ENCODE measurements at regions not wholly inside any gene's neighbourhood (a gene's known extent, or its start where the extent isn't known, plus 50 kb on each side); places are given as distances from the start of the nearest gene placed in this dataset.

DNA sequence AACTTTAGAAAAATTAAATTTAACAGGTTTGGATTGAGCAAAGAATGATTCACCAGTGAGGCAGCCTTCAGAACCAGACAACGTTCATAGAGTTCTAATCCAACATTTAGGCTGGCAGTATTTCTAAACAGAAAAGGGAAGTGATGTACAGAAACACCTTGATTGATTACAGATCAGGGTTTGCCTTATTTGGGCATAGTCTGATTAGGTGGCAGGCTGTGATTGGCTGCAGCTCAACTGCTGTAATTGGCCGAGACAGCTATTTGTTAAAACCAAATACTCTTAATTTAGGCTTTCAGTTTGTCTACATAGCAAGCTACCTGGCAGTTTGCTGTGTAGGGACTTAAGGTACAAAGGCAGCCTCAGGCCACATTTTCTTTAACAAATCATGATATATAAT, 802.5 kb downstream of the IPMK start:
- Histone ChIP-seq H3K4me3 (ENCODE audit: control insufficient read depth in 1 of 2, extremely low read depth in 1 of 2, low read length in 1 of 2) (no peak overlapping the region), H3K27me3 (replicated peaks in 1 of 2; ENCODE audit: control insufficient read depth in 2 of 2, extremely low read depth in 1 of 2, insufficient read depth in 2 of 2, low read length in 1 of 2) (no peaks in the 10 kb centered on the region), H3K4me1 (ENCODE audit: control insufficient read depth in 1 of 2, extremely low read depth in 1 of 2, insufficient read depth in 2 of 2, low read length in 2 of 2) (no peaks in the 10 kb centered on the region), H3K36me3 (ENCODE audit: control insufficient read depth in 2 of 2, extremely low read depth in 1 of 2, insufficient read depth in 1 of 2, low read length in 1 of 2) (no peaks in the 10 kb centered on the region), H3K9me3 (no peaks in the 10 kb centered on the region), H3K27ac (ENCODE audit: low read length) (no peak overlapping the region)
- DNase-seq: no peak
- Mint-ChIP-seq H3K4me1 (no peaks in the 10 kb centered on the region), H3K9me3 (no peaks in the 10 kb centered on the region), H3K27ac (no peak overlapping the region), H3K27me3 (no peaks in the 10 kb centered on the region), H3K36me3 (no peaks in the 10 kb centered on the region), H3K4me3 (no peak overlapping the region)
- POLR2A ChIA-PET: no interaction called here
- no CpG with 5 or more reads among the region's 2 CpGs for WGBS (ENCODE audit: insufficient coverage)
- CTCF ChIA-PET: no interaction called here
- no peak for ATAC-seq (replicated peaks in 1 of 4)

DNA sequence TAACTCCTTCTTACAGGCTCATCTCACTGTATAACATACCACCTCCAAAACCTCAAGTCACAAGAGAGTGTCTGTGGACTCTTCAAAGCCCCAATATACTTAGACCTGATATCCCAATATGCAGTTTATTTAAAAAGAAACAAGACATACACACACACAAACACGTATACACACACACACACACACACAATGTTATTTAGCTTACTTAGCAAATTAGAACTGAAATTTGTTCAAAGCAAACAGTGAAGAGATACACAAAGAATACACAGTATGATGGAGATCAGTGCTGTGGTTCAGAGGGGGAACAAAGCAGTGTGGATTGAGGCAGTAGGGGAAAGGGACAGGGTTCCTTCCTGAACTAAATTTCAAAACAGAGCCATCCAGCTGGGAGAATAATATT, 807.2 kb downstream of the IPMK start:
- POLR2A ChIA-PET: no interaction called here
- no peak for ATAC-seq (replicated peaks in 1 of 4)

DNA sequence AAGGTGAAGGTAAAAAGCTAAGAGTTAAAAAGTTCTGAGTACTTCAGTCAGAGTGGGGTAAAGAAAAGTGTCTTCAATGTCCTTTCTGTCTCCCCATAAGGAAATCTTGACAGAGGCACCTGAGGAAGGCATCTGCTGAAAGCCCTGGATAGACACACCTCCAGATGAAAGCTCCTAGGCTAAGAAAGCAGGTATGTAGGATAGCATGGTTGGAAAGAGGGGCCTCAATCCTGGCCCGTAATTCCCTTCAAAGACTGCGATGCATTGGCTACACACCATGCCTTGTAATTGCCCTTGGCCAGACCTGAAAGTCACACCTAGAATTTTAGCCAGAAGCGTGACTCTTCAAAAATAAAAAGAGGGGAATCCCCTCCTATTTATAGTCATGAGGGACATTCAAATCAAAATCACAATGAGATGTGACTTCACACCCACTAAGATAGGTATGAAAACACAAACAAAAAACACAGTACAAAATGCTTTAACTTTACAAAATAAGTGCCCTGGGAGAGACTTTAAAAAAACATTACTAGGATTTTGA, 809.7 kb downstream of the IPMK start:
- H3K27me3 Mint-ChIP-seq: no peaks in the 10 kb centered on the region
- no peak for ATAC-seq (replicated peaks in 1 of 4)
- no peaks in the 10 kb centered on the region for H3K9me3 ChIP-seq
- H3K27me3 ChIP-seq (replicated peaks in 1 of 2; ENCODE audit: control insufficient read depth in 2 of 2, extremely low read depth in 1 of 2, insufficient read depth in 2 of 2, low read length in 1 of 2): no peaks in the 10 kb centered on the region
- H3K4me1 Mint-ChIP-seq: no peaks in the 10 kb centered on the region
- no peaks in the 10 kb centered on the region for H3K4me1 ChIP-seq (ENCODE audit: control insufficient read depth in 1 of 2, extremely low read depth in 1 of 2, insufficient read depth in 2 of 2, low read length in 2 of 2)
- H3K4me3 ChIP-seq (ENCODE audit: control insufficient read depth in 1 of 2, extremely low read depth in 1 of 2, low read length in 1 of 2): no peak overlapping the region
- no CpG with 5 or more reads among the region's 3 CpGs for WGBS (ENCODE audit: insufficient coverage)
- H3K4me3 Mint-ChIP-seq: no peak overlapping the region
- no peak for DNase-seq
- H3K27ac ChIP-seq (ENCODE audit: low read length): no peak overlapping the region
- H3K36me3 Mint-ChIP-seq: no peaks in the 10 kb centered on the region
- H3K9me3 Mint-ChIP-seq: peaks cover 3 to 8% (median 7%) of the 10 kb centered on the region in 3 donors
- no peaks in the 10 kb centered on the region for H3K36me3 ChIP-seq (ENCODE audit: control insufficient read depth in 2 of 2, extremely low read depth in 1 of 2, insufficient read depth in 1 of 2, low read length in 1 of 2)
- ChIA-PET CTCF (no interaction called here), POLR2A (no interaction called here)
- H3K27ac Mint-ChIP-seq: no peak overlapping the region

More for the DNA sequence above, 807.2 kb downstream of the IPMK start:
- H3K36me3 ChIP-seq (ENCODE audit: control insufficient read depth in 2 of 2, extremely low read depth in 1 of 2, insufficient read depth in 1 of 2, low read length in 1 of 2): no peaks in the 10 kb centered on the region
- H3K4me1 ChIP-seq (ENCODE audit: control insufficient read depth in 1 of 2, extremely low read depth in 1 of 2, insufficient read depth in 2 of 2, low read length in 2 of 2): no peaks in the 10 kb centered on the region
- H3K9me3 ChIP-seq: no peaks in the 10 kb centered on the region
- no peak overlapping the region for H3K4me3 ChIP-seq (ENCODE audit: control insufficient read depth in 1 of 2, extremely low read depth in 1 of 2, low read length in 1 of 2)
- DNase-seq: no peak
- Mint-ChIP-seq H3K36me3 (no peaks in the 10 kb centered on the region), H3K4me3 (no peak overlapping the region), H3K4me1 (no peaks in the 10 kb centered on the region), H3K27me3 (no peaks in the 10 kb centered on the region), H3K9me3 (peaks cover 3 to 7% (median 4%) of the 10 kb centered on the region in 3 donors), H3K27ac (no peak overlapping the region)
- CTCF ChIA-PET: no interaction called here
- H3K27me3 ChIP-seq (replicated peaks in 1 of 2; ENCODE audit: control insufficient read depth in 2 of 2, extremely low read depth in 1 of 2, insufficient read depth in 2 of 2, low read length in 1 of 2): no peaks in the 10 kb centered on the region
- WGBS (ENCODE audit: insufficient coverage): no CpG with 5 or more reads among the region's 1 CpG
- no peak overlapping the region for H3K27ac ChIP-seq (ENCODE audit: low read length)

DNA sequence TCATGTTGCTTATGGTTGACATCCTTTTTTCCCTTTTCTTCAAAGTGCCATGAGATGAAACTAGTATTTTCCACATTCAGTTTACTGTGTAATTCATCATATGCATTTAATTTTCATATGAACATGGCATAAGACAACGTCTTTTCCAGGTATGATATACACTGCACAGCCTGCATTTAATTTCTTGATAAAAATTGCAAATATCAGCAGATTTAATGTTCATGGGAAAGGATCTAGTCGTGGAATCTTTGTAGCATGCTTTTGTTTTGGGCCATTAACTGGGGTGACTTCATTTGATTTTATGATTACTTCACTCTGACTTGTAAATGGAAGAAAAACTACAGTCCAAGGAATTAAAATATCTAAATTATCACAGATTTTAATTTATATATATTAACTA, 837.3 kb downstream of the IPMK start:
- no peak overlapping the region for H3K27ac ChIP-seq (ENCODE audit: low read length)
- H3K4me1 ChIP-seq (ENCODE audit: control insufficient read depth in 1 of 2, extremely low read depth in 1 of 2, insufficient read depth in 2 of 2, low read length in 2 of 2): no peaks in the 10 kb centered on the region
- Mint-ChIP-seq H3K9me3 (peaks cover 0 to 14% (median 3%) of the 10 kb centered on the region in 3 donors), H3K27me3 (no peaks in the 10 kb centered on the region), H3K27ac (no peak overlapping the region), H3K36me3 (no peaks in the 10 kb centered on the region), H3K4me3 (no peak overlapping the region), H3K4me1 (no peaks in the 10 kb centered on the region)
- DNase-seq (no peak), ATAC-seq (replicated peaks in 1 of 4) (no peak)
- H3K36me3 ChIP-seq (ENCODE audit: control insufficient read depth in 2 of 2, extremely low read depth in 1 of 2, insufficient read depth in 1 of 2, low read length in 1 of 2): no peaks in the 10 kb centered on the region
- CTCF ChIA-PET: no interaction called here
- H3K9me3 ChIP-seq: no peaks in the 10 kb centered on the region
- H3K4me3 ChIP-seq (ENCODE audit: control insufficient read depth in 1 of 2, extremely low read depth in 1 of 2, low read length in 1 of 2): no peak overlapping the region
- POLR2A ChIA-PET: no interaction called here
- no CpG with 5 or more reads among the region's 2 CpGs for WGBS (ENCODE audit: insufficient coverage)
- H3K27me3 ChIP-seq (replicated peaks in 1 of 2; ENCODE audit: control insufficient read depth in 2 of 2, extremely low read depth in 1 of 2, insufficient read depth in 2 of 2, low read length in 1 of 2): no peaks in the 10 kb centered on the region

DNA sequence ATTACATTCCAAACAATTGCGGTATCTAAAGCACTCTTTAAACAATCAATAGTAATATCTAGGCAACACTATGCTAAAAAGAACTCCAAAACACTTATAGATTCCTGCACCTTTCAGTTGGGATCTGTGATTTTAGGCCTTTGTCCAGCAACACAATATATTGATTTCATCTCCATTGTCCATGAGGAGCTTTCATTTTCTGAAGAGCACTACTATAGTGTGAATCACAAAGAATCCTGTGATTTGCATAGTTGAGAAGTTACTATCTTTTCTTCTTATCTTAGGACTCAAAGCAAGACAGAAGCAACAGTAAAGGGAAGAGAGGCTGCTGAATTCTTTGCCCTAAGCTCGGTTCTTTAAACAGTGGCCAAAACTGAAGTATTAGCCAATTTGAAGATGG, 846.8 kb downstream of the IPMK start:
- no peak overlapping the region for H3K27ac Mint-ChIP-seq
- 50% methylated on average over 1 of the region's 2 CpGs for WGBS (ENCODE audit: insufficient coverage)
- H3K36me3 Mint-ChIP-seq: no peaks in the 10 kb centered on the region
- H3K4me1 Mint-ChIP-seq: no peaks in the 10 kb centered on the region
- H3K27ac ChIP-seq (ENCODE audit: low read length): no peak overlapping the region
- H3K4me3 ChIP-seq (ENCODE audit: control insufficient read depth in 1 of 2, extremely low read depth in 1 of 2, low read length in 1 of 2): no peak overlapping the region
- H3K9me3 ChIP-seq: no peaks in the 10 kb centered on the region
- H3K27me3 ChIP-seq (replicated peaks in 1 of 2; ENCODE audit: control insufficient read depth in 2 of 2, extremely low read depth in 1 of 2, insufficient read depth in 2 of 2, low read length in 1 of 2): no peaks in the 10 kb centered on the region
- H3K9me3 Mint-ChIP-seq: peaks cover 4 to 6% (median 4%) of the 10 kb centered on the region in 3 donors
- H3K36me3 ChIP-seq (ENCODE audit: control insufficient read depth in 2 of 2, extremely low read depth in 1 of 2, insufficient read depth in 1 of 2, low read length in 1 of 2): no peaks in the 10 kb centered on the region
- ChIA-PET POLR2A (no interaction called here), CTCF (no interaction called here)
- no peaks in the 10 kb centered on the region for H3K27me3 Mint-ChIP-seq
- H3K4me1 ChIP-seq (ENCODE audit: control insufficient read depth in 1 of 2, extremely low read depth in 1 of 2, insufficient read depth in 2 of 2, low read length in 2 of 2): no peaks in the 10 kb centered on the region
- no peak overlapping the region for H3K4me3 Mint-ChIP-seq
- ATAC-seq (replicated peaks in 1 of 4): no peak
- DNase-seq: no peak

DNA sequence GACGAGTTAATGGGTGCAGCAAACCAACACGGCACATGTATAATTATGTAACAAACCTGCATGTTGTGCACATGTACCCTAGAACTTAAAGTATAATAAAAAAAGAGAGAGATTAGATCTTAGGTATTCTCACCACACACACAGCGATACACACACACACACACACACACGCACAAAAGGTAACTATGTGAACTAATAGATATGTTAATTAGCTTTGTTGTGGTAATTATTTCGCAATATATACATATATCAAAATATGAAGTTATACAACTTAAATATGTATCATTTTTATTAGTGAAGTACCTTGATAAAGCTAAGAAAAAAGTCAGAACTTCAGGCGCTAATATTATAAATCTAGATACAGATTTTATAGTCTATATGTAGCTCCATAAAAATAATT, 849.2 kb downstream of the IPMK start:
- ATAC-seq (replicated peaks in 1 of 4) (no peak), DNase-seq (no peak)
- no peaks in the 10 kb centered on the region for H3K27me3 ChIP-seq (replicated peaks in 1 of 2; ENCODE audit: control insufficient read depth in 2 of 2, extremely low read depth in 1 of 2, insufficient read depth in 2 of 2, low read length in 1 of 2)
- POLR2A ChIA-PET: no interaction called here
- Mint-ChIP-seq H3K9me3 (peaks cover 8 to 11% (median 10%) of the 10 kb centered on the region in 3 donors), H3K27ac (no peak overlapping the region), H3K27me3 (no peaks in the 10 kb centered on the region), H3K4me1 (no peaks in the 10 kb centered on the region), H3K4me3 (no peak overlapping the region), H3K36me3 (no peaks in the 10 kb centered on the region)
- WGBS (ENCODE audit: insufficient coverage): 60% methylated on average over 1 of the region's 6 CpGs
- H3K36me3 ChIP-seq (ENCODE audit: control insufficient read depth in 2 of 2, extremely low read depth in 1 of 2, insufficient read depth in 1 of 2, low read length in 1 of 2): no peaks in the 10 kb centered on the region
- H3K4me3 ChIP-seq (ENCODE audit: control insufficient read depth in 1 of 2, extremely low read depth in 1 of 2, low read length in 1 of 2): no peak overlapping the region
- CTCF ChIA-PET: no interaction called here
- H3K27ac ChIP-seq (ENCODE audit: low read length): no peak overlapping the region
- H3K4me1 ChIP-seq (ENCODE audit: control insufficient read depth in 1 of 2, extremely low read depth in 1 of 2, insufficient read depth in 2 of 2, low read length in 2 of 2): no peaks in the 10 kb centered on the region
- no peaks in the 10 kb centered on the region for H3K9me3 ChIP-seq

DNA sequence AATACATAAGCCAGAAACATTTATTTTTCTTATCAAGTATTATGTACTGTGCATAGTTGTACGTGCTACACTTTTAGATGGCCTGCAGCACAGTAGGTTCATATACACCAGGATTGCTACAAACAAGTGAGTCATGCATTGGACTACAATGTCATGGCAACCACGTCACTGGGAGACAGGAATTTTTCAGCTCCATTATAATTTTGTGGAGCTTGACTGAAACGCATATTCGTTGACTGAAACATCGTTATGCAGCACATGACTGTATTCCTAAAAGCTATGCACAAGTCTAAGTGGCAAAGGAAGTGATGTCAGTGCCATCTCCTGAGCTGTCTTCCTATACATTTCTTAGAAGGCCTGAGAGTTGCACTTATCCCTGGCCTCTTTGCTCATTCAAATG, 871.8 kb downstream of the IPMK start:
- no peak overlapping the region for H3K4me3 Mint-ChIP-seq
- H3K4me1 ChIP-seq (ENCODE audit: control insufficient read depth in 1 of 2, extremely low read depth in 1 of 2, insufficient read depth in 2 of 2, low read length in 2 of 2): no peaks in the 10 kb centered on the region
- H3K9me3 Mint-ChIP-seq: peaks cover 0 to 3% (median 0%) of the 10 kb centered on the region in 3 donors
- no peak overlapping the region for H3K27ac ChIP-seq (ENCODE audit: low read length)
- H3K27me3 Mint-ChIP-seq: no peaks in the 10 kb centered on the region
- ATAC-seq (replicated peaks in 1 of 4): no peak
- H3K36me3 Mint-ChIP-seq: no peaks in the 10 kb centered on the region
- H3K9me3 ChIP-seq: no peaks in the 10 kb centered on the region
- WGBS (ENCODE audit: insufficient coverage): 69% methylated on average over 5 of the region's 5 CpGs
- no peak overlapping the region for H3K27ac Mint-ChIP-seq
- no peaks in the 10 kb centered on the region for H3K4me1 Mint-ChIP-seq
- H3K4me3 ChIP-seq (ENCODE audit: control insufficient read depth in 1 of 2, extremely low read depth in 1 of 2, low read length in 1 of 2): no peak overlapping the region
- H3K36me3 ChIP-seq (ENCODE audit: control insufficient read depth in 2 of 2, extremely low read depth in 1 of 2, insufficient read depth in 1 of 2, low read length in 1 of 2): no peaks in the 10 kb centered on the region
- H3K27me3 ChIP-seq (replicated peaks in 1 of 2; ENCODE audit: control insufficient read depth in 2 of 2, extremely low read depth in 1 of 2, insufficient read depth in 2 of 2, low read length in 1 of 2): no peaks in the 10 kb centered on the region
- DNase-seq: no peak
- POLR2A ChIA-PET: no interaction called here
- CTCF ChIA-PET: no interaction called here

Measured in T-cell (primary cell).